ENCODE measurements at regions not wholly inside any gene's neighbourhood (a gene's known extent, or its start where the extent isn't known, plus 50 kb on each side); places are given as distances from the start of the nearest gene placed in this dataset.

DNA sequence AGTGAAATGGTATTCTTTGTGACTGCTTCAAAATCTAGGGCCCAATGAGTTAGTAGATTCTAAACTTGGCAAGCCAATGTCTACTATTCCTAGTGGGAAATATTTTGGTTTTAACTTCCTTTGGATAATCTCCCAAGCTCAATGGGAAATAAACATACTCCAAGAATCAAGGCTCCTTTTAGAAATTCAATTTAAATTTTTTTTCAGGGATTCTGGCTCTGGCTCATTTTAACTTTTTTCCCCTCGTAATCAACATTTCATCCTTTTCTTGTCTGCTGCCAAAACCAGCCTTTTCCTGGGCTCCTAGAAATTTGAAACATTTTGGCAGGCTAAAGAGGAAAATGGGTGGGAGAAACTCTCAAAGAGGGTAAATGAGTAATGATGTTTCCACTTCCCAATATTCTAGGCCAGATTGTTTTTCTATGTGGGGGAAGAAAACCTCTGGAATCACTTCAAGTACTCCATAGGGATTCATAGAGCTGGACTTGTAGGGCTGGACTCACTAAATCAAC lies 85.6 kb upstream of the AGR3 start:
- no peaks in the 10 kb centered on the region for H3K27me3 Mint-ChIP-seq (ENCODE audit: low read depth)
- H3K27ac Mint-ChIP-seq, result peak overlapping the region; percentile 30
- DNase-seq (ENCODE audit: low spot score in 2 of 2, unreplicated experiment in 2 of 2), result no peak
- peaks cover 13% of the 10 kb centered on the region for H3K4me1 Mint-ChIP-seq
- H3K4me3 Mint-ChIP-seq, result no peak overlapping the region
- no peaks in the 10 kb centered on the region for H3K36me3 Mint-ChIP-seq
- H3K9me3 Mint-ChIP-seq, result peaks cover 7% of the 10 kb centered on the region
- TF ChIP-seq, protein P1, sequence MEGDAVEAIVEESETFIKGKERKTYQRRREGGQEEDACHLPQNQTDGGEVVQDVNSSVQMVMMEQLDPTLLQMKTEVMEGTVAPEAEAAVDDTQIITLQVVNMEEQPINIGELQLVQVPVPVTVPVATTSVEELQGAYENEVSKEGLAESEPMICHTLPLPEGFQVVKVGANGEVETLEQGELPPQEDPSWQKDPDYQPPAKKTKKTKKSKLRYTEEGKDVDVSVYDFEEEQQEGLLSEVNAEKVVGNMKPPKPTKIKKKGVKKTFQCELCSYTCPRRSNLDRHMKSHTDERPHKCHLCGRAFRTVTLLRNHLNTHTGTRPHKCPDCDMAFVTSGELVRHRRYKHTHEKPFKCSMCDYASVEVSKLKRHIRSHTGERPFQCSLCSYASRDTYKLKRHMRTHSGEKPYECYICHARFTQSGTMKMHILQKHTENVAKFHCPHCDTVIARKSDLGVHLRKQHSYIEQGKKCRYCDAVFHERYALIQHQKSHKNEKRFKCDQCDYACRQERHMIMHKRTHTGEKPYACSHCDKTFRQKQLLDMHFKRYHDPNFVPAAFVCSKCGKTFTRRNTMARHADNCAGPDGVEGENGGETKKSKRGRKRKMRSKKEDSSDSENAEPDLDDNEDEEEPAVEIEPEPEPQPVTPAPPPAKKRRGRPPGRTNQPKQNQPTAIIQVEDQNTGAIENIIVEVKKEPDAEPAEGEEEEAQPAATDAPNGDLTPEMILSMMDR (IDR thresholded peaks at IDR 0.05; ENCODE audit: unreplicated experiment), result no peak

DNA sequence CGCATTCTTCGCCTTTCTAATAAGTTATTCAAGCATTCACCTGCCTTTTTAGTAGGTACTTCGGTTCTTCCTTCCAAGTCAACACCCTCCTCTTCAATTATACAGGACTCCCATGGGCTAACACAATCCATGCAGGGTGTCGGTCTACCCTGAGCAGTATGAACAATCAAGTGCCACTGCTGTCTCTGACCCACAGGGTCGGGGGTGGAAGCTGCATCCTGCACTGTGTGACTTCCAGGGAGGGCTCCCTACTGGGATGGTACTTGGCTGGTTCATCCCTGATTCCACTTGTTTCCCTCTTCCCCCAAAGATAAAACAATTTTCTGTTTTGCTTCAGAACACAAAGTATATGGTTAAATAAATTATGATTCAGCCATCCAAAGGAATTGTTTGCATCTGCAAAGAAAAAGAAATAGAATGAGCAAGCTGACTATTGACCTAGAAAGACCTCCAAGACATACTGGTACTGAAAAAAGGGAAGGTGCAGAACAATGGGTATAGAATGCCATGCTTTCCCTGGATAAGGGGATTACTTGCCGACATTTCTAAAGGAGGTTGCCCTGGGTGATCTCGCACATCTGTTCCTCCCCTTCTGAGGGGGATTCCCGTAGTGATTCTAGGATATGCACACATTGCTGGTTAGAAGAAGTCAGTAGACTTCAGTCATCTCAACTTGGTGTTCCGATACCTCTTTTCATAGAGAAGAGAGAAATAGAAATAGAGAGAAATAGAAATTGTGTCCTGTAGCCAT lies 89.1 kb upstream of the AGR3 start:
- Mint-ChIP-seq H3K36me3 (no peaks in the 10 kb centered on the region), H3K9me3 (peaks cover 3% of the 10 kb centered on the region), H3K27ac (no peak overlapping the region), H3K4me3 (no peak overlapping the region), H3K4me1 (peaks cover 6% of the 10 kb centered on the region), H3K27me3 (ENCODE audit: low read depth) (no peaks in the 10 kb centered on the region)
- TF ChIP-seq, protein P1 (IDR thresholded peaks at IDR 0.05; ENCODE audit: unreplicated experiment), result no peak
- no peak for DNase-seq (ENCODE audit: low spot score in 2 of 2, unreplicated experiment in 2 of 2)

DNA sequence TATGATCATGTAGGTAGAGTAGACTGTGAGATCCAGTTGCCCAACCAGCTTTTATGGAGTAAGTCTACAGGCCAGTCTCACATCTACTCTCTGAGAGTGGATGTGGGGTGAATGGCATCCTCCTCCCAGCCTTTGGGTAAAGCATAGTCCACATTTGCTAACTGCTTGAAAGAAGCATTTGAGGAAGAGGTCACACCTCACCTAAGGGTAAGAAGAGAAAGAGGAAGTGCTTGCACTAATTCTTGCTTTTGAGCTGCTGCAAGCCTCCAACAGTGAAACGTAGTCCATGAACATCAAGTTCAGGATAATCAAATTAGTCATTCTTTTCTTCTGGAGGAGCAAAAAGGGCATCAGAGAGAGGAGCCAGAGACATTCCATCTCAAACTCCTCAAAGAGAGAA lies 93.9 kb upstream of the AGR3 start:
- DNase-seq (ENCODE audit: low spot score in 2 of 2, unreplicated experiment in 2 of 2), result no peak
- H3K36me3 Mint-ChIP-seq, result no peaks in the 10 kb centered on the region
- H3K9me3 Mint-ChIP-seq, result no peaks in the 10 kb centered on the region
- no peak overlapping the region for H3K27ac Mint-ChIP-seq
- no peak overlapping the region for H3K4me3 Mint-ChIP-seq
- no peaks in the 10 kb centered on the region for H3K27me3 Mint-ChIP-seq (ENCODE audit: low read depth)
- H3K4me1 Mint-ChIP-seq, result peaks cover 9% of the 10 kb centered on the region
- TF ChIP-seq, protein P1 (IDR thresholded peaks at IDR 0.05; ENCODE audit: unreplicated experiment), result no peak

DNA sequence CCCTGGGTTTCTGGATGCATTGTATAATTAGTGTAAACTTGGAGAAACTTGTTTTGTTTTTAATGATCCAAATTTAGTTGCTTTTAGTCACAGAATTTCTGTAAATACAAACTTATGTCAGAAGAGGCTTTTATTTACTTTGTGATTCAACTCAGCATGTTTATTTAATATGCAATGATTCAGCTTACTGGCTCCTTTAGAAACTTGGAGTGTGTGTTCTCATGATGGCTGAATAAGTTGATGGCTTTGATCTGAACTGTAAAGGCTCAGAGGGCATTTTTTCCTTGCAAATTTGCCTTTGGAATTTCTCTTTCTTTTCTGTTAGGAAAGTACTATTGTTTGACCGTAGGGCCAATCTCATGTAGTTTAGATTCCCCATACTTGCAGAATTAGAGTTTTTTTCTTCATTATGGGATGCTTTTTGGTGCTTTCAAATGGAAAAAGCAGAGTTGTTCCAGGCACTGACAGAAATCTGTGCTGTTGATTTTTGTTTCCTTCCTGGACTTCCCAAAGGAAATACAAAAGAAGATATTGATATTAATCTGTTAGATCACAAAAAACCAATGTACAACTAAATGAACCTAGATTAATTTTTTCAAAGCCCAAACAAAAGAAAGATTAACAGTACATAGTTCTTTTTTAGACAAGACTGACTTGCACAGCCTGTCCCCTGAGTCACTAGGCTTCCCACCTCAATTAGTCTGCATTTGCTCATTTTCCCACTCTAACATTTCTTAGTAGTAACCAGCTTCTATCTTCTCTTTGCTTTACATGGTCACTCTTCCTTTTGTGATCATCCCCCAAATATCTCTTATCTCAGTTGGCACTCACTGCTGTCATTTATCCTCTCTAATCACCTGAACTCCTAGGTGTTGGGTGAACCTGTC lies 96.8 kb upstream of the AGR3 start:
- H3K36me3 Mint-ChIP-seq, result no peaks in the 10 kb centered on the region
- H3K9me3 Mint-ChIP-seq, result no peaks in the 10 kb centered on the region
- no peaks in the 10 kb centered on the region for H3K27me3 Mint-ChIP-seq (ENCODE audit: low read depth)
- no peak overlapping the region for H3K4me3 Mint-ChIP-seq
- H3K4me1 Mint-ChIP-seq, result peaks cover 20% of the 10 kb centered on the region
- no peak overlapping the region for H3K27ac Mint-ChIP-seq
- TF ChIP-seq, protein P1 (IDR thresholded peaks at IDR 0.05; ENCODE audit: unreplicated experiment), result no peak
- no peak for DNase-seq (ENCODE audit: low spot score in 2 of 2, unreplicated experiment in 2 of 2)

DNA sequence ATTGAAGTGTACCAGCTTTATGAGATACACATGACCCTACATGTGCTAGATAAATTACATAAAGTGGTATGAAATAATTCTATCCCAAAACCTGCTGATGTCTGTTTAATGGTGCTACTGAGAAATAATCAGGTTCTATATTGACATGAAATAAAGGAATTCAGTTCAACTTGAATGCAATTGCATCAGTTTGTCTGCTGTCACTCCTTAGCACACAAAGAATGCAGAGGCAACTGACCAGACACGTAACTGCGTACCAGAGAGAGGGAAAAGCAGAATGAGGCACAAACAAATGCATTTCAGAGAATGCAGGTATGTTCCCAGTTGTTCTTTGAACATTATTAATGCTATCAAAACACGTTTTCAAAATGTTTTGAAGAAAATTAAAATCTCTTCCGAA lies 98.8 kb upstream of the AGR3 start:
- DNase-seq (ENCODE audit: low spot score in 2 of 2, unreplicated experiment in 2 of 2), result no peak
- no peaks in the 10 kb centered on the region for H3K36me3 Mint-ChIP-seq
- no peak overlapping the region for H3K4me3 Mint-ChIP-seq
- H3K27me3 Mint-ChIP-seq (ENCODE audit: low read depth), result no peaks in the 10 kb centered on the region
- H3K4me1 Mint-ChIP-seq, result peaks cover 20% of the 10 kb centered on the region
- H3K9me3 Mint-ChIP-seq, result no peaks in the 10 kb centered on the region
- TF ChIP-seq, protein P1 (IDR thresholded peaks at IDR 0.05; ENCODE audit: unreplicated experiment), result no peak
- H3K27ac Mint-ChIP-seq, result no peak overlapping the region
